Thyroid gland (tissue), 4 donors: ENCODE measurements at regions not wholly inside any gene's neighbourhood (a gene's known extent, or its start where the extent isn't known, plus 50 kb on each side); places are given as distances from the start of the nearest gene placed in this dataset.

ENCODE experiments used
- DNase-seq, 2 donors: peaks; one replicate each; pipeline ENCODE4 v3.0.0-alpha.2; 2019
- H3K27ac ChIP-seq, 3 donors: fragments of 200-600 bp; sonication (generic); 1 replicate in 2 of 3; 2 replicates in 1 of 3; pipeline ENCODE4 v1.5.1; 2016 to 2019; ENCODE audit warnings: mild to moderate bottlenecking in 1 of 3, moderate library complexity in 1 of 3
- H3K27me3 ChIP-seq: fragments of 200-600 bp; sonication (generic); one replicate; pipeline ENCODE4 v1.5.1; 2019
- H3K36me3 ChIP-seq, 2 donors: fragments of 200-600 bp; sonication (generic); one replicate each; pipeline ENCODE4 v1.5.1; 2016 to 2019
- H3K4me1 ChIP-seq, 2 donors: fragments of 200-600 bp; sonication (generic); one replicate each; pipeline ENCODE4 v1.5.1; 2017 to 2019
- H3K4me3 ChIP-seq, 3 donors: fragments of 200-600 bp; sonication (generic); replicated peaks in 1 of 3; 1 replicate in 2 of 3; 2 replicates in 1 of 3; pipeline ENCODE4 v1.5.1; 2016; ENCODE audit warnings: mild to moderate bottlenecking in 1 of 3
- H3K9me3 ChIP-seq: fragments of 200-600 bp; sonication (generic); one replicate; pipeline ENCODE4 v1.5.1; 2017
- CTCF ChIP-seq, 6 experiments: fragments of 200-600 bp in 3 of 6; fragments of 450-650 bp in 3 of 6; sonication (generic) in 3 of 6; IDR thresholded peaks; one replicate each; pipeline ENCODE4 v1.5.1; 2016 to 2019; ENCODE audit warnings: antibody characterized with exemption in 6 of 6, mild to moderate bottlenecking in 2 of 6, inconsistent platforms in 1 of 6, moderate library complexity in 1 of 6
- POLR2A ChIP-seq, 2 donors: fragments of 450-650 bp; IDR thresholded peaks; one replicate each; pipeline ENCODE4 v1.6.1; 2017; ENCODE audit warnings: antibody characterized with exemption in 2 of 2, mild to moderate bottlenecking in 2 of 2, moderate library complexity in 1 of 2
- WGBS, 2 donors: methylation state at CpG; one replicate each; pipeline ENCODE4 v1.1.5; 2017; 5-methylcytosine and 5-hydroxymethylcytosine counted together
- intact Hi-C: fragments of 100-400 bp; cut with DNase I; formaldehyde crosslinking; loops from one replicate; pipeline ENCODE4 v1.15.1; 2023

DNA sequence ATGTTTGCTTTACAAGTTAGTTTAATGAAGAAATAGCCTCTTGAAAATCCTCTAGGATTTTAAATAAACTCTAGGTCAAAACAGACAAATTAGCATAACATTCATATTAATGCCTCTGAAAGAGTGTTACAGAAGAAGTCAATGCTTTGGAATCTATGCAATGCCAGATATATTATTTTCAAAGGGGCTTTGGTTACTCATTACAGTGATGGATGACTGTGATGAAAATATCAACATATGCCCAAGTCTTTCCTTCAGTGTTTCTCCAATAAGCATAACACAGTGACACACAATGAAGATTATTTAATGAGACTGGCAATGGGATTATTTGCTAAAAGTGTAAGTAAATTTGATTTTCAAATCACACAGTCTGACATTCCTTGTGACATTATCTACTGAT, 1247.2 kb downstream of the ROBO2 start:
- intact Hi-C loops: no loop called here
- TF ChIP-seq POLR2A (IDR thresholded peaks at IDR 0.05): no peak
- Histone ChIP-seq H3K9me3 (no peaks in the 10 kb centered on the region), H3K27me3 (no peaks in the 10 kb centered on the region), H3K36me3 (no peaks in the 10 kb centered on the region), H3K4me1 (no peaks in the 10 kb centered on the region), H3K27ac (no peak overlapping the region), H3K4me3 (no peak overlapping the region)
- DNase-seq: no peak

- WGBS, 2 donors: 80 to 82% methylated on average over 3 of the region's 3 CpGs
- intact Hi-C loops: no loop called here
- H3K9me3 ChIP-seq: no peaks in the 10 kb centered on the region
- H3K36me3 ChIP-seq: no peaks in the 10 kb centered on the region
- TF ChIP-seq POLR2A (IDR thresholded peaks at IDR 0.05) (no peak), CTCF (IDR thresholded peaks at IDR 0.05) (no peak)
- H3K4me3 ChIP-seq: no peak overlapping the region
- no peak overlapping the region for H3K27ac ChIP-seq
- no peaks in the 10 kb centered on the region for H3K27me3 ChIP-seq
- no peaks in the 10 kb centered on the region for H3K4me1 ChIP-seq
- DNase-seq: no peak
Observed at GRCh38 chr3:78293284-78293683, 1253.4 kb downstream of the ROBO2 start.

DNA sequence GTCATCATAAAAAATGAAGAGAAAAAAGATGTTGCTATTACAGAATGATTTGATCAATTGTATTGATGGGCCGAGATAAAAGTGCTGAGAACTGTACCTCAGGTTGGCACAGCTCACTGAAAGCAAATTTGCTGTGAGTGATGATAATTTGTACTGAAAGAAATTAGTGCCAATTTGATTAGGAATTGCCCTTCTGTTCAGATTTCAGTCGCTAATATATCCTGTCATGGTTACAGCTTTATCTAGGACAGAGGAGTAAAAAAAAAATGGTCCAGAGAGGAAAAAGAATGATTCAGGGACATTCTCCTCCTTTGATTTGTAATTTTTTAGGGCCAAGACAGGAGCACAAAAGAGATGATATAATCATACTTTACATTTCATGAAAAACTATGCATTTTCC, 1264.2 kb downstream of the ROBO2 start:
- WGBS, 2 donors: 82 to 91% methylated on average over 2 of the region's 2 CpGs
- Histone ChIP-seq H3K9me3 (no peaks in the 10 kb centered on the region), H3K36me3 (no peaks in the 10 kb centered on the region), H3K4me3 (no peak overlapping the region), H3K27me3 (no peaks in the 10 kb centered on the region), H3K4me1 (no peaks in the 10 kb centered on the region), H3K27ac (no peak overlapping the region)
- intact Hi-C loops: no loop called here
- no peak for DNase-seq
- no peak for TF ChIP-seq POLR2A (IDR thresholded peaks at IDR 0.05)
- no peak for TF ChIP-seq CTCF (IDR thresholded peaks at IDR 0.05)

DNA sequence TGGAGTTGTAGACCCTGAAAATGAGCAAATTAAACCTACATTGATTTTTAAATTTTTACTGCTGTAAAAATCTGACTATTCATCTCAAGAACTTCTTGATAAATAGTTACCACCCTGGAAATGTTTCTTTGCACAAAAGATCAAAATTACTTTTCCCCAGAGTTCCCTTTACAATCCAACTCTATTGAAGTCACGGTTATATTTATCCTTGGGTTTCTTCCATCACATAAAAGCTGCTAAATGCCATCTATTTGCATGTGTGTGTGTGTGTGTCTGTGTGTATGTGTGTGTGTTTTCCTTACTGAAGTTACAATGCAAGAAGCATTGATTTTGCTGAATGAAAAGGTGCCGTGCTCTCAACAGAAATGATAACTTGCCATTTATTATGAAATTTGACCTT, 1273.0 kb downstream of the ROBO2 start:
- Histone ChIP-seq H3K27ac (no peak overlapping the region), H3K36me3 (no peaks in the 10 kb centered on the region), H3K9me3 (no peaks in the 10 kb centered on the region), H3K27me3 (no peaks in the 10 kb centered on the region), H3K4me1 (no peaks in the 10 kb centered on the region), H3K4me3 (no peak overlapping the region)
- no peak for DNase-seq
- intact Hi-C loops: no loop called here
- 81 to 91% methylated on average over 2 of the region's 2 CpGs for WGBS, 2 donors
- TF ChIP-seq POLR2A (IDR thresholded peaks at IDR 0.05) (no peak), CTCF (IDR thresholded peaks at IDR 0.05) (no peak)

GRCh38 chr3:78313332-78313731, 1273.4 kb downstream of the ROBO2 start:
- no peaks in the 10 kb centered on the region for H3K27me3 ChIP-seq
- no peaks in the 10 kb centered on the region for H3K36me3 ChIP-seq
- no peak overlapping the region for H3K4me3 ChIP-seq
- no peak overlapping the region for H3K27ac ChIP-seq
- no peak for TF ChIP-seq POLR2A (IDR thresholded peaks at IDR 0.05)
- no peak for TF ChIP-seq CTCF (IDR thresholded peaks at IDR 0.05)
- intact Hi-C loops: no loop called here
- H3K4me1 ChIP-seq: no peaks in the 10 kb centered on the region
- no peaks in the 10 kb centered on the region for H3K9me3 ChIP-seq
- WGBS, 2 donors: 90 to 94% methylated on average over 1 of the region's 1 CpG
- DNase-seq: no peak

- Histone ChIP-seq H3K4me1 (no peaks in the 10 kb centered on the region), H3K4me3 (no peak overlapping the region), H3K27me3 (no peaks in the 10 kb centered on the region), H3K36me3 (no peaks in the 10 kb centered on the region), H3K9me3 (no peaks in the 10 kb centered on the region), H3K27ac (no peak overlapping the region)
- WGBS, 2 donors: 70 to 87% methylated on average over 2 of the region's 2 CpGs
- intact Hi-C loops: no loop called here
- DNase-seq: no peak
- TF ChIP-seq CTCF (IDR thresholded peaks at IDR 0.05) (no peak), POLR2A (IDR thresholded peaks at IDR 0.05) (no peak)
Observed at GRCh38 chr3:78314327-78314726, 1274.4 kb downstream of the ROBO2 start.
